Stimulated activated effector memory CD8-positive, alpha-beta T cell treated with anti-CD3 and anti-CD28 coated beads, Interleukin-12 subunit alpha, Interleukin-12 subunit beta, amount 100 ng/mL, for 72 hours (primary cell): ENCODE measurements at regions not wholly inside any gene's neighbourhood (a gene's known extent, or its start where the extent isn't known, plus 50 kb on each side); places are given as distances from the start of the nearest gene placed in this dataset.

Experiments used
- ATAC-seq: fragments of 150-1000 bp; cut with Tn5 transposase; 2 replicates; pipeline ENCODE4 v1.10.0; 2021
- DNase-seq, 2 donors: peaks; one replicate each; pipeline ENCODE4 v3.0.0; 2021 to 2022; ENCODE audit warnings: low spot score in 2 of 2
- H3K27ac Mint-ChIP-seq: one replicate; pipeline ENCODE4 v1.8.0; 2022; ENCODE audit warnings: mild to moderate bottlenecking, mixed read lengths
- H3K36me3 Mint-ChIP-seq: one replicate; pipeline ENCODE4 v1.8.0; 2022; ENCODE audit warnings: mild to moderate bottlenecking, mixed read lengths
- H3K4me1 Mint-ChIP-seq: one replicate; pipeline ENCODE4 v1.8.0; 2022; ENCODE audit warnings: mixed read lengths
- H3K4me3 Mint-ChIP-seq: one replicate; pipeline ENCODE4 v1.8.0; 2022; ENCODE audit warnings: mild to moderate bottlenecking, mixed read lengths
- H3K9me3 Mint-ChIP-seq: one replicate; pipeline ENCODE4 v1.8.0; 2022; ENCODE audit warnings: mixed read lengths

GRCh38 chr18:28689588-28689987, 512.7 kb upstream of the CDH2 start:
- H3K4me1 Mint-ChIP-seq = no peaks in the 10 kb centered on the region
- ATAC-seq = no peak
- DNase-seq = no peak
- no peak overlapping the region for H3K27ac Mint-ChIP-seq
- H3K9me3 Mint-ChIP-seq = peaks cover 8% of the 10 kb centered on the region
- H3K4me3 Mint-ChIP-seq = no peak overlapping the region
- H3K36me3 Mint-ChIP-seq = no peaks in the 10 kb centered on the region

GRCh38 chr18:28684746-28685355, 507.9 kb upstream of the CDH2 start:
- Mint-ChIP-seq H3K4me1 (no peaks in the 10 kb centered on the region), H3K36me3 (no peaks in the 10 kb centered on the region), H3K27ac (no peak overlapping the region), H3K4me3 (no peak overlapping the region), H3K9me3 (peaks cover 3% of the 10 kb centered on the region)
- DNase-seq (no peak), ATAC-seq (no peak)

GRCh38 chr18:28682912-28683311, 506.0 kb upstream of the CDH2 start:
- Mint-ChIP-seq H3K9me3 (no peaks in the 10 kb centered on the region), H3K4me3 (no peak overlapping the region), H3K36me3 (no peaks in the 10 kb centered on the region), H3K4me1 (no peaks in the 10 kb centered on the region), H3K27ac (no peak overlapping the region)
- DNase-seq = no peak
- no peak for ATAC-seq

GRCh38 chr18:28669165-28669564, 492.2 kb upstream of the CDH2 start:
- DNase-seq = no peak
- no peaks in the 10 kb centered on the region for H3K4me1 Mint-ChIP-seq
- no peak overlapping the region for H3K27ac Mint-ChIP-seq
- no peak overlapping the region for H3K4me3 Mint-ChIP-seq
- H3K9me3 Mint-ChIP-seq = peaks cover 21% of the 10 kb centered on the region
- no peaks in the 10 kb centered on the region for H3K36me3 Mint-ChIP-seq
- no peak for ATAC-seq

- H3K27ac Mint-ChIP-seq = no peak overlapping the region
Observed at GRCh38 chr18:28666216-28666615, 489.3 kb upstream of the CDH2 start.

GRCh38 chr18:28657961-28658360, 481.0 kb upstream of the CDH2 start:
- DNase-seq (no peak), ATAC-seq (no peak)
- peaks cover 18% of the 10 kb centered on the region for H3K9me3 Mint-ChIP-seq
- H3K4me1 Mint-ChIP-seq = no peaks in the 10 kb centered on the region
- H3K36me3 Mint-ChIP-seq = no peaks in the 10 kb centered on the region
- H3K4me3 Mint-ChIP-seq = no peak overlapping the region
- H3K27ac Mint-ChIP-seq = no peak overlapping the region

More at GRCh38 chr18:28666216-28666615, 489.3 kb upstream of the CDH2 start:
- Mint-ChIP-seq H3K36me3 (no peaks in the 10 kb centered on the region), H3K4me1 (no peaks in the 10 kb centered on the region), H3K9me3 (peaks cover 18% of the 10 kb centered on the region), H3K4me3 (no peak overlapping the region)
- no peak for ATAC-seq
- no peak for DNase-seq

- peaks cover 18% of the 10 kb centered on the region for H3K9me3 Mint-ChIP-seq
- no peak overlapping the region for H3K4me3 Mint-ChIP-seq
- ATAC-seq (no peak), DNase-seq (no peak)
- no peak overlapping the region for H3K27ac Mint-ChIP-seq
- H3K36me3 Mint-ChIP-seq = no peaks in the 10 kb centered on the region
- no peaks in the 10 kb centered on the region for H3K4me1 Mint-ChIP-seq
Observed at GRCh38 chr18:28652654-28653053, 475.7 kb upstream of the CDH2 start.

- no peak for ATAC-seq
- H3K4me3 Mint-ChIP-seq = no peak overlapping the region
- H3K9me3 Mint-ChIP-seq = peaks cover 18% of the 10 kb centered on the region
Observed at GRCh38 chr18:28651298-28651697, 474.4 kb upstream of the CDH2 start.

GRCh38 chr18:28650860-28651259, 473.9 kb upstream of the CDH2 start:
- ATAC-seq (no peak), DNase-seq (no peak)
- H3K4me1 Mint-ChIP-seq = no peaks in the 10 kb centered on the region
- no peaks in the 10 kb centered on the region for H3K36me3 Mint-ChIP-seq
- no peak overlapping the region for H3K4me3 Mint-ChIP-seq
- no peak overlapping the region for H3K27ac Mint-ChIP-seq
- peaks cover 18% of the 10 kb centered on the region for H3K9me3 Mint-ChIP-seq

More at GRCh38 chr18:28651298-28651697, 474.4 kb upstream of the CDH2 start:
- no peaks in the 10 kb centered on the region for H3K36me3 Mint-ChIP-seq
- no peak for DNase-seq
- H3K4me1 Mint-ChIP-seq = no peaks in the 10 kb centered on the region
- no peak overlapping the region for H3K27ac Mint-ChIP-seq

- Mint-ChIP-seq H3K36me3 (no peaks in the 10 kb centered on the region), H3K9me3 (peaks cover 14% of the 10 kb centered on the region), H3K4me1 (no peaks in the 10 kb centered on the region), H3K4me3 (no peak overlapping the region), H3K27ac (no peak overlapping the region)
- no peak for DNase-seq
- ATAC-seq = no peak
Observed at GRCh38 chr18:28647961-28648360, 471.0 kb upstream of the CDH2 start.

- Mint-ChIP-seq H3K36me3 (no peaks in the 10 kb centered on the region), H3K9me3 (peaks cover 13% of the 10 kb centered on the region), H3K4me1 (no peaks in the 10 kb centered on the region), H3K4me3 (no peak overlapping the region), H3K27ac (no peak overlapping the region)
- no peak for DNase-seq
- no peak for ATAC-seq
Observed at GRCh38 chr18:28637897-28638296, 461.0 kb upstream of the CDH2 start.

GRCh38 chr18:28635530-28635929, 458.6 kb upstream of the CDH2 start:
- no peak overlapping the region for H3K4me3 Mint-ChIP-seq
- DNase-seq (no peak), ATAC-seq (no peak)
- no peaks in the 10 kb centered on the region for H3K36me3 Mint-ChIP-seq
- H3K4me1 Mint-ChIP-seq = no peaks in the 10 kb centered on the region
- H3K27ac Mint-ChIP-seq = no peak overlapping the region
- H3K9me3 Mint-ChIP-seq = peaks cover 20% of the 10 kb centered on the region

GRCh38 chr18:28626756-28627155, 449.8 kb upstream of the CDH2 start:
- Mint-ChIP-seq H3K4me1 (no peaks in the 10 kb centered on the region), H3K36me3 (no peaks in the 10 kb centered on the region), H3K4me3 (no peak overlapping the region), H3K27ac (no peak overlapping the region), H3K9me3 (peaks cover 5% of the 10 kb centered on the region)
- ATAC-seq = no peak
- DNase-seq = no peak

- Mint-ChIP-seq H3K27ac (no peak overlapping the region), H3K9me3 (peaks cover 5% of the 10 kb centered on the region), H3K4me3 (no peak overlapping the region), H3K4me1 (no peaks in the 10 kb centered on the region), H3K36me3 (no peaks in the 10 kb centered on the region)
- no peak for ATAC-seq
- DNase-seq = no peak
Observed at GRCh38 chr18:28607991-28608390, 431.1 kb upstream of the CDH2 start.

- no peak for ATAC-seq
- H3K27ac Mint-ChIP-seq = no peak overlapping the region
- DNase-seq = no peak
- no peaks in the 10 kb centered on the region for H3K4me1 Mint-ChIP-seq
- no peak overlapping the region for H3K4me3 Mint-ChIP-seq
- H3K9me3 Mint-ChIP-seq = peaks cover 5% of the 10 kb centered on the region
- no peaks in the 10 kb centered on the region for H3K36me3 Mint-ChIP-seq
Observed at GRCh38 chr18:28606686-28607085, 429.8 kb upstream of the CDH2 start.

GRCh38 chr18:28602391-28602790, 425.5 kb upstream of the CDH2 start:
- Mint-ChIP-seq H3K4me3 (no peak overlapping the region), H3K36me3 (no peaks in the 10 kb centered on the region), H3K4me1 (no peaks in the 10 kb centered on the region), H3K9me3 (peaks cover 13% of the 10 kb centered on the region), H3K27ac (no peak overlapping the region)
- no peak for ATAC-seq
- no peak for DNase-seq

- Mint-ChIP-seq H3K4me1 (no peaks in the 10 kb centered on the region), H3K9me3 (peaks cover 8% of the 10 kb centered on the region), H3K36me3 (no peaks in the 10 kb centered on the region), H3K27ac (no peak overlapping the region), H3K4me3 (no peak overlapping the region)
- no peak for DNase-seq
- ATAC-seq = peak; percentile 28
Observed at GRCh38 chr18:28594034-28594433, 417.1 kb upstream of the CDH2 start.
